HEK293 (cell line): ENCODE measurements at regions not wholly inside any gene's neighbourhood (a gene's known extent, or its start where the extent isn't known, plus 50 kb on each side); places are given as distances from the start of the nearest gene placed in this dataset.

Experiments
- CTCF ChIA-PET: fragments of 350-600 bp; formaldehyde crosslinking; extraction: SDS; loops from one replicate; lab custom pipeline; 2021; ENCODE audit warnings: antibody characterized with exemption; lab: Yijun Ruan, JAX
- POLR2A ChIA-PET: fragments of 300-600 bp; formaldehyde crosslinking; extraction: SDS; loops from one replicate; lab custom pipeline; 2020; ENCODE audit warnings: antibody characterized with exemption, inconsistent platforms; lab: Yijun Ruan, JAX
- H3K27ac ChIP-seq: fragments of 200-500 bp; sonication (Bioruptor generic); 2 replicates; pipeline ENCODE4 v1.5.1; 2014; ENCODE audit warnings: low read depth, low read length, control low read depth, inconsistent platforms; ENCODE audit errors: extremely low read depth
- H3K36me3 ChIP-seq, 2 experiments: fragments of 200-500 bp in 1 of 2; sonication (Bioruptor generic) in 1 of 2; 1 replicate in 1 of 2; 2 replicates in 1 of 2; pipeline ENCODE4 v1.5.1; 2014 to 2017; ENCODE audit warnings: inconsistent platforms in 2 of 2, low read length in 2 of 2; ENCODE audit not compliant: control insufficient read depth in 2 of 2, insufficient read depth in 1 of 2
- H3K4me1 ChIP-seq: fragments of 200-500 bp; sonication (Bioruptor generic); 2 replicates; pipeline ENCODE4 v1.5.1; 2014; ENCODE audit warnings: mild to moderate bottlenecking, low read length, inconsistent platforms; ENCODE audit not compliant: control insufficient read depth, insufficient read depth
- H3K4me3 ChIP-seq: 2 replicates; pipeline ENCODE4 v1.5.1; 2011; ENCODE audit warnings: low read depth, mild to moderate bottlenecking, control low read depth, low read length, moderate library complexity
- H3K9me3 ChIP-seq: fragments of 200-500 bp; sonication (Bioruptor generic); 2 replicates; pipeline ENCODE4 v1.5.1; 2014; ENCODE audit warnings: low read depth, low read length, inconsistent platforms; ENCODE audit not compliant: control insufficient read depth, insufficient read depth
- BCL11A ChIP-seq: fragments of 450-650 bp; formaldehyde crosslinking; IDR thresholded peaks from 2 replicates; pipeline ENCODE4 v1.5.1; 2016; ENCODE audit warnings: low read depth, missing biosample characterization, missing genetic modification characterization
- KLF1 ChIP-seq: fragments of 450-650 bp; formaldehyde crosslinking; IDR thresholded peaks from 2 replicates; pipeline ENCODE4 v1.5.1; 2016; ENCODE audit warnings: missing biosample characterization, missing genetic modification characterization
- KLF9 ChIP-seq: fragments of 450-650 bp; formaldehyde crosslinking; IDR thresholded peaks from 2 replicates; pipeline ENCODE4 v1.5.1; 2016; ENCODE audit warnings: missing biosample characterization, missing genetic modification characterization, low read depth
- MYNN ChIP-seq: fragments of 450-650 bp; formaldehyde crosslinking; IDR thresholded peaks from 2 replicates; pipeline ENCODE4 v1.5.1; 2016; ENCODE audit warnings: missing biosample characterization, missing genetic modification characterization, borderline replicate concordance
- OSR2 ChIP-seq: fragments of 450-650 bp; formaldehyde crosslinking; IDR thresholded peaks from 2 replicates; pipeline ENCODE4 v1.5.1; 2016; ENCODE audit warnings: missing biosample characterization, missing genetic modification characterization
- ZBTB44 ChIP-seq: fragments of 450-650 bp; IDR thresholded peaks from 2 replicates; pipeline ENCODE4 v1.5.1; 2018; ENCODE audit warnings: missing biosample characterization, mild to moderate bottlenecking, missing genetic modification characterization
- ZBTB8A ChIP-seq: fragments of 450-650 bp; formaldehyde crosslinking; IDR thresholded peaks from 2 replicates; pipeline ENCODE4 v1.5.1; 2016; ENCODE audit warnings: missing biosample characterization, missing genetic modification characterization
- ZNF155 ChIP-seq: fragments of 450-650 bp; formaldehyde crosslinking; IDR thresholded peaks from 2 replicates; pipeline ENCODE4 v1.5.1; 2016; ENCODE audit warnings: missing biosample characterization, missing genetic modification characterization
- ZNF169 ChIP-seq: fragments of 450-650 bp; formaldehyde crosslinking; IDR thresholded peaks from 2 replicates; pipeline ENCODE4 v1.5.1; 2016; ENCODE audit warnings: missing biosample characterization, missing genetic modification characterization
- ZNF335 ChIP-seq: fragments of 450-650 bp; formaldehyde crosslinking; conservative IDR thresholded peaks from 2 replicates; pipeline ENCODE4 v1.5.1; 2016; ENCODE audit warnings: missing biosample characterization, missing genetic modification characterization
- ZNF398 ChIP-seq: fragments of 450-650 bp; formaldehyde crosslinking; IDR thresholded peaks from 2 replicates; pipeline ENCODE4 v1.5.1; 2017; ENCODE audit warnings: missing biosample characterization, missing genetic modification characterization
- ZNF404 ChIP-seq: fragments of 450-650 bp; formaldehyde crosslinking; IDR thresholded peaks from 2 replicates; pipeline ENCODE4 v1.5.1; 2017; ENCODE audit warnings: missing biosample characterization, missing genetic modification characterization
- ZNF416 ChIP-seq: fragments of 450-650 bp; formaldehyde crosslinking; IDR thresholded peaks from 2 replicates; pipeline ENCODE4 v1.5.1; 2016; ENCODE audit warnings: missing biosample characterization, missing genetic modification characterization
- ZNF449 ChIP-seq: fragments of 450-650 bp; formaldehyde crosslinking; IDR thresholded peaks from 2 replicates; pipeline ENCODE4 v1.5.1; 2017; ENCODE audit warnings: missing biosample characterization, mild to moderate bottlenecking, missing genetic modification characterization, moderate library complexity
- ZNF488 ChIP-seq: fragments of 450-650 bp; formaldehyde crosslinking; IDR thresholded peaks from 2 replicates; pipeline ENCODE4 v1.5.1; 2016; ENCODE audit warnings: missing biosample characterization, missing genetic modification characterization
- ZNF621 ChIP-seq: fragments of 450-650 bp; formaldehyde crosslinking; IDR thresholded peaks from 2 replicates; pipeline ENCODE4 v1.5.1; 2017; ENCODE audit warnings: missing biosample characterization, missing genetic modification characterization
- ZNF792 ChIP-seq: fragments of 450-650 bp; formaldehyde crosslinking; IDR thresholded peaks from 2 replicates; pipeline ENCODE4 v1.5.1; 2016; ENCODE audit warnings: missing biosample characterization, missing genetic modification characterization
- ZSCAN16 ChIP-seq: fragments of 450-650 bp; formaldehyde crosslinking; IDR thresholded peaks from 2 replicates; pipeline ENCODE4 v1.5.1; 2016; ENCODE audit warnings: missing biosample characterization, missing genetic modification characterization
- ZSCAN30 ChIP-seq: fragments of 450-650 bp; IDR thresholded peaks from 2 replicates; pipeline ENCODE4 v1.5.1; 2018; ENCODE audit warnings: missing biosample characterization, mild to moderate bottlenecking, missing genetic modification characterization, moderate library complexity
- ZSCAN5A ChIP-seq: fragments of 450-650 bp; formaldehyde crosslinking; IDR thresholded peaks from 2 replicates; pipeline ENCODE4 v1.5.1; 2016; ENCODE audit warnings: missing biosample characterization, missing genetic modification characterization

- ChIA-PET CTCF (interaction anchor here (0.6 kb wide), 1 partner anchor 587 kb away, joined by 3 read pairs; no protein-coding TSS in a partner anchor), POLR2A (no interaction called here)
- Histone ChIP-seq H3K9me3 (no peaks in the 10 kb centered on the region), H3K36me3 (no peaks in the 10 kb centered on the region), H3K4me1 (no peaks in the 10 kb centered on the region), H3K4me3 (no peak overlapping the region), H3K27ac (no peak overlapping the region)
- no peak for TF ChIP-seq ZNF169
- TF ChIP-seq KLF9 (tag by site-specific recombination) = no peak
- TF ChIP-seq ZNF792 = no peak
- no peak for TF ChIP-seq ZNF449 (tag by site-specific recombination)
- TF ChIP-seq ZSCAN16 (tag by site-specific recombination) = no peak
- TF ChIP-seq OSR2 (tag by site-specific recombination) = no peak
- TF ChIP-seq ZNF155 (tag by site-specific recombination) = no peak
- no peak for TF ChIP-seq ZNF404 (tag by site-specific recombination)
- TF ChIP-seq ZNF416 = no peak
- no peak for TF ChIP-seq BCL11A (tag by site-specific recombination)
- no peak for TF ChIP-seq MYNN (tag by site-specific recombination)
- TF ChIP-seq KLF1 (tag by site-specific recombination) = no peak
- TF ChIP-seq ZBTB44 (tag by site-specific recombination) = no peak
- no peak for TF ChIP-seq ZSCAN5A (tag by site-specific recombination)
- no peak for TF ChIP-seq ZNF335 (tag by site-specific recombination)
- no peak for TF ChIP-seq ZBTB8A (tag by site-specific recombination)
- no peak for TF ChIP-seq ZSCAN30
- TF ChIP-seq ZNF621 = no peak
- no peak for TF ChIP-seq ZNF488 (tag by site-specific recombination)
- TF ChIP-seq ZNF398 (tag by site-specific recombination) = no peak
Observed at GRCh38 chr9:74444369-74444768, 52.8 kb upstream of the RORB start.
